ENCODE measurements at regions not wholly inside any gene's neighbourhood (a gene's known extent, or its start where the extent isn't known, plus 50 kb on each side); places are given as distances from the start of the nearest gene placed in this dataset.

GRCh38 chr5:135718651-135719050 is 115.8 kb upstream of the SLC25A48 start:
- Histone ChIP-seq H3K9me2 (replicated peaks; ENCODE audit: insufficient read depth) (no peaks in the 10 kb centered on the region), H4K20me1 (ENCODE audit: insufficient read depth, poor library complexity, severe bottlenecking) (no peaks in the 10 kb centered on the region), H3K4me2 (no peak overlapping the region), H3K4me1 (ENCODE audit: insufficient read depth) (peaks cover 37% of the 10 kb centered on the region), H3K27me3 (no peaks in the 10 kb centered on the region), H3K27ac (peak overlapping the region; percentile 40), H3K9me3 (ENCODE audit: low read depth) (no peaks in the 10 kb centered on the region), H3K79me2 (no peaks in the 10 kb centered on the region), H3K4me3 (no peak overlapping the region), H2AFZ (no peak overlapping the region), H3K36me3 (replicated peaks; ENCODE audit: insufficient read depth, low read depth) (no peaks in the 10 kb centered on the region)
- DNase-seq (ENCODE audit: low spot score) = no peak
- WGBS (ENCODE audit: low lambda C conversion rate, missing lambda C conversion rate) = 58% methylated on average over 1 of the region's 1 CpG
- no peak for TF ChIP-seq EZH2phosphoT487 (IDR thresholded peaks at IDR 0.05; ENCODE audit: low read depth, severe bottlenecking, unreplicated experiment)
- no peak for TF ChIP-seq EZH2 (IDR thresholded peaks at IDR 0.05; ENCODE audit: borderline replicate concordance)
- no peak for TF ChIP-seq CTCF (IDR thresholded peaks at IDR 0.05; ENCODE audit: poor library complexity)

- Histone ChIP-seq H3K79me2 (no peaks in the 10 kb centered on the region), H3K4me1 (ENCODE audit: insufficient read depth) (peaks cover 37% of the 10 kb centered on the region), H2AFZ (no peak overlapping the region), H4K20me1 (ENCODE audit: insufficient read depth, poor library complexity, severe bottlenecking) (no peaks in the 10 kb centered on the region), H3K27me3 (no peaks in the 10 kb centered on the region), H3K36me3 (replicated peaks; ENCODE audit: insufficient read depth, low read depth) (no peaks in the 10 kb centered on the region), H3K4me3 (no peak overlapping the region), H3K9me3 (ENCODE audit: low read depth) (no peaks in the 10 kb centered on the region), H3K9me2 (replicated peaks; ENCODE audit: insufficient read depth) (no peaks in the 10 kb centered on the region), H3K27ac (peak overlapping the region; percentile 40), H3K4me2 (no peak overlapping the region)
- TF ChIP-seq EZH2phosphoT487 (IDR thresholded peaks at IDR 0.05; ENCODE audit: low read depth, severe bottlenecking, unreplicated experiment) = no peak
- no peak for TF ChIP-seq EZH2 (IDR thresholded peaks at IDR 0.05; ENCODE audit: borderline replicate concordance)
- TF ChIP-seq CTCF (IDR thresholded peaks at IDR 0.05; ENCODE audit: poor library complexity) = no peak
- WGBS (ENCODE audit: low lambda C conversion rate, missing lambda C conversion rate) = 85% methylated on average over 4 of the region's 4 CpGs
- peak; percentile 58 for DNase-seq (ENCODE audit: low spot score)
These were observed 116.3 kb upstream of the SLC25A48 start for GRCh38 chr5:135718151-135718550.

- no peak overlapping the region for H3K4me3 ChIP-seq
- no peak overlapping the region for H2AFZ ChIP-seq
- 78% methylated on average over 4 of the region's 4 CpGs for WGBS (ENCODE audit: low lambda C conversion rate, missing lambda C conversion rate)
These were observed 119.0 kb upstream of the SLC25A48 start for GRCh38 chr5:135715267-135716055.

More at GRCh38 chr5:135715267-135716055, 119.0 kb upstream of the SLC25A48 start:
- no peak for DNase-seq (ENCODE audit: low spot score)
- H4K20me1 ChIP-seq (ENCODE audit: insufficient read depth, poor library complexity, severe bottlenecking) = no peaks in the 10 kb centered on the region
- H3K9me3 ChIP-seq (ENCODE audit: low read depth) = no peaks in the 10 kb centered on the region
- H3K4me2 ChIP-seq = no peak overlapping the region
- peak overlapping the region; percentile 53 for H3K27ac ChIP-seq
- H3K79me2 ChIP-seq = no peaks in the 10 kb centered on the region
- no peaks in the 10 kb centered on the region for H3K27me3 ChIP-seq
- H3K4me1 ChIP-seq (ENCODE audit: insufficient read depth) = peaks cover 51% of the 10 kb centered on the region
- no peak for TF ChIP-seq EZH2phosphoT487 (IDR thresholded peaks at IDR 0.05; ENCODE audit: low read depth, severe bottlenecking, unreplicated experiment)
- no peak for TF ChIP-seq CTCF (IDR thresholded peaks at IDR 0.05; ENCODE audit: poor library complexity)
- TF ChIP-seq EZH2 (IDR thresholded peaks at IDR 0.05; ENCODE audit: borderline replicate concordance) = no peak
- H3K9me2 ChIP-seq (replicated peaks; ENCODE audit: insufficient read depth) = no peaks in the 10 kb centered on the region
- H3K36me3 ChIP-seq (replicated peaks; ENCODE audit: insufficient read depth, low read depth) = no peaks in the 10 kb centered on the region
